GM12878 (cell line): ENCODE measurements at regions not wholly inside any gene's neighbourhood (a gene's known extent, or its start where the extent isn't known, plus 50 kb on each side); places are given as distances from the start of the nearest gene placed in this dataset.

ENCODE experiments used
- ATAC-seq: fragments of 200-7000 bp; cut with Tn5 transposase; 3 replicates; pipeline ENCODE4 v1.9.1; 2020; ENCODE audit warnings: mild to moderate bottlenecking, moderate library complexity
- BruUV-seq: library from RNA; stranded (reverse); fragments of 400-500 nt; replicated peaks from 2 replicates; lab custom pipeline; 2021; lab: Mats Ljungman, UMichigan
- CTCF ChIA-PET: fragments of 300-600 bp; sonication (Branson Sonifier 250); formaldehyde crosslinking; extraction: SDS; loops from one replicate; lab custom pipeline; 2021; ENCODE audit warnings: inconsistent platforms; lab: Yijun Ruan, JAX
- POLR2A ChIA-PET: fragments of 350-600 bp; formaldehyde crosslinking; extraction: SDS; loops from one replicate; lab custom pipeline; 2021; ENCODE audit warnings: inconsistent platforms; lab: Charles Lee
- RAD21 ChIA-PET: fragments of 300-600 bp; sonication (Branson Sonifier 250); formaldehyde crosslinking; loops from one replicate; lab custom pipeline; 2023; ENCODE audit warnings: antibody characterized with exemption; ENCODE audit not compliant: unreplicated experiment; lab: Charles Lee
- SMC1A ChIA-PET: fragments of 300-600 bp; sonication (Branson Sonifier 250); formaldehyde crosslinking; loops from one replicate; lab custom pipeline; 2023; ENCODE audit not compliant: unreplicated experiment, uncharacterized antibody; lab: Charles Lee
- DNase-seq: peaks from one replicate; pipeline ENCODE4 v3.0.0-alpha.2; 2011; ENCODE audit warnings: low read depth, low spot score
- FAIRE-seq: peaks from 3 replicates; lab custom pipeline; 2011; peaks lifted over from hg19 to GRCh38; lab: Jason Lieb, UNC
- H2AFZ ChIP-seq: 2 replicates; pipeline ENCODE4 v1.6.0; 2011; ENCODE audit warnings: low read depth, low read length, control low read depth; ENCODE audit not compliant: control insufficient read depth
- H3K27ac ChIP-seq: 2 replicates; pipeline ENCODE4 v1.5.1; 2011; ENCODE audit warnings: control low read depth; ENCODE audit not compliant: control insufficient read depth, insufficient read depth
- H3K27me3 ChIP-seq, 2 experiments: replicated peaks in 1 of 2; 2 replicates each; pipeline versions ENCODE4 v1.6.0 to v1.6.1; 2011; ENCODE audit warnings: low read length in 1 of 2; ENCODE audit not compliant: control insufficient read depth in 2 of 2, insufficient read depth in 2 of 2
- H3K36me3 ChIP-seq, 2 experiments: 2 replicates each; pipeline ENCODE4 v1.5.1; 2011; ENCODE audit warnings: low read length in 1 of 2; ENCODE audit not compliant: control insufficient read depth in 2 of 2, insufficient read depth in 2 of 2
- H3K4me1 ChIP-seq: 2 replicates; pipeline ENCODE4 v1.6.1; 2011; ENCODE audit warnings: mild to moderate bottlenecking, low read length, moderate library complexity, mixed read lengths; ENCODE audit not compliant: control insufficient read depth, insufficient read depth
- H3K4me2 ChIP-seq: 2 replicates; pipeline ENCODE4 v1.6.0; 2011; ENCODE audit warnings: control low read depth; ENCODE audit not compliant: control insufficient read depth, insufficient read depth
- H3K4me3 ChIP-seq: fragments of 200-600 bp; sonication (generic); 2 replicates; pipeline ENCODE4 v1.5.1; 2016
- H3K79me2 ChIP-seq: 2 replicates; pipeline ENCODE4 v1.6.0; 2011; ENCODE audit warnings: low read length; ENCODE audit not compliant: control insufficient read depth, insufficient read depth
- H3K9ac ChIP-seq: 2 replicates; pipeline ENCODE4 v1.8.0; 2011; ENCODE audit warnings: low read length, control low read depth, mixed read lengths; ENCODE audit not compliant: control insufficient read depth, insufficient read depth
- H3K9me3 ChIP-seq: replicated peaks from 3 replicates; pipeline ENCODE4 v1.5.1; 2011; ENCODE audit warnings: mild to moderate bottlenecking, low read length; ENCODE audit not compliant: control insufficient read depth, insufficient read depth
- H4K20me1 ChIP-seq: 2 replicates; pipeline ENCODE4 v1.6.0; 2011; ENCODE audit not compliant: control insufficient read depth, insufficient read depth
- ATF7 ChIP-seq: fragments of 450-650 bp; IDR thresholded peaks from 2 replicates; pipeline ENCODE4 v1.6.1; 2016; ENCODE audit warnings: low read depth, mild to moderate bottlenecking
- BACH1 ChIP-seq: fragments of 450-650 bp; IDR thresholded peaks from 2 replicates; pipeline ENCODE4 v1.6.1; 2017; ENCODE audit warnings: mild to moderate bottlenecking, borderline replicate concordance
- BRCA1 ChIP-seq: IDR thresholded peaks from 2 replicates; pipeline ENCODE4 v1.6.1; 2011; ENCODE audit warnings: low read depth, low read length, improper control_type of control experiment
- IRF4 ChIP-seq: IDR thresholded peaks from 2 replicates; pipeline ENCODE4 v1.6.1; 2011; ENCODE audit warnings: low read depth, low read length
- JUND ChIP-seq: IDR thresholded peaks from 2 replicates; pipeline ENCODE4 v1.6.1; 2012; ENCODE audit warnings: low read depth, mild to moderate bottlenecking, low read length, improper control_type of control experiment, moderate library complexity
- KDM1A ChIP-seq: fragments of 200-600 bp; sonication (generic); IDR thresholded peaks from 2 replicates; pipeline ENCODE4 v1.6.1; 2016; ENCODE audit warnings: borderline replicate concordance
- MYB ChIP-seq: fragments of 150-350 bp; IDR thresholded peaks from 2 replicates; pipeline ENCODE4 v1.6.1; 2014; ENCODE audit warnings: mild to moderate bottlenecking, low read depth, low read length, borderline replicate concordance
- MYC ChIP-seq: IDR thresholded peaks from 2 replicates; pipeline ENCODE4 v1.6.1; 2011; ENCODE audit warnings: mild to moderate bottlenecking, low read length, moderate library complexity, inconsistent platforms; ENCODE audit not compliant: insufficient read depth, insufficient replicate concordance, insufficient read length, severe bottlenecking
- POLR2AphosphoS5 ChIP-seq: IDR thresholded peaks from 2 replicates; pipeline ENCODE4 v1.6.1; 2011; ENCODE audit warnings: mild to moderate bottlenecking, low read length, inconsistent platforms
- SIX5 ChIP-seq: IDR thresholded peaks from 2 replicates; pipeline ENCODE4 v1.6.1; 2011; ENCODE audit warnings: mild to moderate bottlenecking, low read depth, low read length, moderate library complexity; ENCODE audit not compliant: severe bottlenecking
- SMARCA5 ChIP-seq: fragments of 450-650 bp; IDR thresholded peaks from 2 replicates; pipeline ENCODE4 v1.6.1; 2017; ENCODE audit warnings: mild to moderate bottlenecking
- SPI1 ChIP-seq: IDR thresholded peaks from 2 replicates; pipeline ENCODE4 v1.6.1; 2011; ENCODE audit warnings: low read depth, mild to moderate bottlenecking, low read length, moderate library complexity, borderline replicate concordance; ENCODE audit not compliant: insufficient read depth
- STAT1 ChIP-seq: fragments of 450-650 bp; conservative IDR thresholded peaks from 2 replicates; pipeline ENCODE4 v1.6.1; 2014; ENCODE audit warnings: antibody characterized with exemption, mild to moderate bottlenecking
- WGBS: methylation state at CpG from one replicate; pipeline ENCODE4 v1.1.6; 2016; ENCODE audit warnings: low lambda C conversion rate; ENCODE audit not compliant: insufficient replicate concordance, insufficient coverage; ENCODE audit errors: missing lambda C conversion rate; 5-methylcytosine and 5-hydroxymethylcytosine counted together
- in situ Hi-C: fragments of 300-500 bp; cut with MboI; formaldehyde crosslinking; loops from 9 replicates; pipeline ENCODE4 v1.14.3; 2018; ENCODE audit warnings: mixed read lengths
- intact Hi-C: fragments of 100-400 bp; cut with micrococcal nuclease; formaldehyde crosslinking; loops from one replicate; pipeline ENCODE4 v1.14.2; 2022; ENCODE audit not compliant: unreplicated experiment
- TF ChIP-seq, protein P1 (sequence below): fragments of 150-350 bp; IDR thresholded peaks from 2 replicates; pipeline ENCODE4 v1.6.1; 2014; ENCODE audit warnings: mild to moderate bottlenecking, low read depth, low read length
- TF ChIP-seq, protein P2 (sequence below): IDR thresholded peaks from 2 replicates; pipeline ENCODE4 v1.6.1; 2012; ENCODE audit warnings: low read depth, low read length, improper control_type of control experiment
- TF ChIP-seq, protein P3 (sequence below): fragments of 150-350 bp; IDR thresholded peaks from 2 replicates; pipeline ENCODE4 v1.6.1; 2016; ENCODE audit warnings: low read depth, low read length

DNA sequence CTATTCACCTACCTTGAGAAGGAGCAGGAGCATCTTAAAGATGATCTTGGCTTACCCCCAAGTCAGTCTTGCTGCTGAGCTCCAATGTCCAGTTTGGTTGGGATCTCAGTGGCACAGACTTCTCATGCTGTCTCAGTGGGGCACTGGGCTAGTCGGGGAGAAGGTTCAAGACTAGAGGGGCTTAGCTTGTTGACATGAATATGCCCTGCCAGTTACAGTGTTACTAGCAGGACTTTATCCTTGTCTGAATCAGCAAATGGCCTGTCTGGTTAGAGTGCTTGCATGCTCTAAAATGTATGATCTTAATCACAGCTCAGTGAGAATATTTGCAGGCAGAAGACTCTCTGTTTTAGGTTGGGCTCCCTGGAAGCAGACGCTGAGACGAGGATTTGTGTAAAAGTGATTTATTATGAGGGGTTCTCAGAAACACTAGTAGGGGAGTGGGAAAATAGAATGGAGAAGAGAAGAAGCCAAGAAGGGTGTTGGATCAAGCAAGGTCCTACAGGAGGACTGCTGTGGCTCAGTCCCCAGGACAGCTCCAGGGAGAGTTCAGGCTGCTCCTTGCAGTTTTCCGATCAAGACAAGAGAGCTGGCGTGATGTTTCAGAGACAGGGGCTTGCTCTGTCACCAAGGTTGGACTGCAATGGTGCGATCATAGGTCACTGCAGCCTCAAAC is 150.4 kb upstream of the HS3ST2 start (continued):
- TF ChIP-seq MYC (no peak), MYB (no peak), IRF4 (no peak)
- TF ChIP-seq, all 136 proteins: peak for 0

DNA sequence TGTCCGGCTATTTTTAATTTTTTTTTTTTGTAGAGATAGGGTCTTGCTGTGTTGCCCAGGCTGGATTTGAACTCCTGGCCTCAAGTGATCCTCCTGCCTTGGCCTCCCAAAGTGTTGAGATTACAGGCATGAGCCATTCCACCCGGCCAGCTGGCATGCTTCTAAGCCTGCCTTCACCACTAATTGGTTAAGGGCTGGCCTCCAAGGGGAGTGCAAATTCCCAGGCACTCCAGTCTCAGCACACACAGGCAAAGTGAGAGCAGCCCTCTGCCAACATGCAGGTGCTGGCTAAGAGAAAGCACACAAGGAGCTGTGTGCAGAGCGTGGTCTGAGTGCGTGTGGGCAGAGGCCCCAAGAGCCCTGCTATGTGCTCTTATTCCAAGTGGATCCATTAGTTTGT is 149.8 kb upstream of the HS3ST2 start:
- Histone ChIP-seq H3K79me2 (no peaks in the 10 kb centered on the region), H3K4me3 (no peak overlapping the region), H3K27me3 (0 out of 4 replicates have a peak, but pooled peaks cover 0 to 1% of the 10 kb centered on the region in 2 experiments), H3K9ac (no peak overlapping the region), H3K36me3 (no peaks in the 10 kb centered on the region), H3K27ac (no peak overlapping the region)
- intact Hi-C loops = no loop called here
- no TSS peak for BruUV-seq
- WGBS = 26% methylated on average over 4 of the region's 4 CpGs
- TF ChIP-seq, protein P1, sequence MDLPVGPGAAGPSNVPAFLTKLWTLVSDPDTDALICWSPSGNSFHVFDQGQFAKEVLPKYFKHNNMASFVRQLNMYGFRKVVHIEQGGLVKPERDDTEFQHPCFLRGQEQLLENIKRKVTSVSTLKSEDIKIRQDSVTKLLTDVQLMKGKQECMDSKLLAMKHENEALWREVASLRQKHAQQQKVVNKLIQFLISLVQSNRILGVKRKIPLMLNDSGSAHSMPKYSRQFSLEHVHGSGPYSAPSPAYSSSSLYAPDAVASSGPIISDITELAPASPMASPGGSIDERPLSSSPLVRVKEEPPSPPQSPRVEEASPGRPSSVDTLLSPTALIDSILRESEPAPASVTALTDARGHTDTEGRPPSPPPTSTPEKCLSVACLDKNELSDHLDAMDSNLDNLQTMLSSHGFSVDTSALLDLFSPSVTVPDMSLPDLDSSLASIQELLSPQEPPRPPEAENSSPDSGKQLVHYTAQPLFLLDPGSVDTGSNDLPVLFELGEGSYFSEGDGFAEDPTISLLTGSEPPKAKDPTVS = no peak
- TF ChIP-seq KDM1A = no peak
- TF ChIP-seq SIX5 = no peak
- no peak for TF ChIP-seq STAT1
- TF ChIP-seq SMARCA5 = no peak
- TF ChIP-seq POLR2AphosphoS5 = no peak
- TF ChIP-seq, protein P2, sequence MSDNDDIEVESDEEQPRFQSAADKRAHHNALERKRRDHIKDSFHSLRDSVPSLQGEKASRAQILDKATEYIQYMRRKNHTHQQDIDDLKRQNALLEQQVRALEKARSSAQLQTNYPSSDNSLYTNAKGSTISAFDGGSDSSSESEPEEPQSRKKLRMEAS = no peak
- TF ChIP-seq, protein P3, sequence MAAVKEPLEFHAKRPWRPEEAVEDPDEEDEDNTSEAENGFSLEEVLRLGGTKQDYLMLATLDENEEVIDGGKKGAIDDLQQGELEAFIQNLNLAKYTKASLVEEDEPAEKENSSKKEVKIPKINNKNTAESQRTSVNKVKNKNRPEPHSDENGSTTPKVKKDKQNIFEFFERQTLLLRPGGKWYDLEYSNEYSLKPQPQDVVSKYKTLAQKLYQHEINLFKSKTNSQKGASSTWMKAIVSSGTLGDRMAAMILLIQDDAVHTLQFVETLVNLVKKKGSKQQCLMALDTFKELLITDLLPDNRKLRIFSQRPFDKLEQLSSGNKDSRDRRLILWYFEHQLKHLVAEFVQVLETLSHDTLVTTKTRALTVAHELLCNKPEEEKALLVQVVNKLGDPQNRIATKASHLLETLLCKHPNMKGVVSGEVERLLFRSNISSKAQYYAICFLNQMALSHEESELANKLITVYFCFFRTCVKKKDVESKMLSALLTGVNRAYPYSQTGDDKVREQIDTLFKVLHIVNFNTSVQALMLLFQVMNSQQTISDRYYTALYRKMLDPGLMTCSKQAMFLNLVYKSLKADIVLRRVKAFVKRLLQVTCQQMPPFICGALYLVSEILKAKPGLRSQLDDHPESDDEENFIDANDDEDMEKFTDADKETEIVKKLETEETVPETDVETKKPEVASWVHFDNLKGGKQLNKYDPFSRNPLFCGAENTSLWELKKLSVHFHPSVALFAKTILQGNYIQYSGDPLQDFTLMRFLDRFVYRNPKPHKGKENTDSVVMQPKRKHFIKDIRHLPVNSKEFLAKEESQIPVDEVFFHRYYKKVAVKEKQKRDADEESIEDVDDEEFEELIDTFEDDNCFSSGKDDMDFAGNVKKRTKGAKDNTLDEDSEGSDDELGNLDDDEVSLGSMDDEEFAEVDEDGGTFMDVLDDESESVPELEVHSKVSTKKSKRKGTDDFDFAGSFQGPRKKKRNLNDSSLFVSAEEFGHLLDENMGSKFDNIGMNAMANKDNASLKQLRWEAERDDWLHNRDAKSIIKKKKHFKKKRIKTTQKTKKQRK = no peak
- no peak for TF ChIP-seq BACH1
- no peak for TF ChIP-seq ATF7
- no peak for TF ChIP-seq BRCA1
- TF ChIP-seq SPI1 = no peak
- no peak for TF ChIP-seq JUND
- TF ChIP-seq, all 136 proteins: peak for 0
- ATAC-seq (no peak), DNase-seq (no peak), FAIRE-seq (no peak)
- Histone ChIP-seq H3K4me1 (no peaks in the 10 kb centered on the region), H3K9me3 (no peaks in the 10 kb centered on the region), H4K20me1 (no peaks in the 10 kb centered on the region), H2AFZ (no peak overlapping the region), H3K4me2 (no peak overlapping the region)
- RAD21 ChIA-PET = no interaction called here
- in situ Hi-C loops = no loop called here
- SMC1A ChIA-PET = no interaction called here
- CTCF ChIA-PET = interaction anchor here (0.6 kb wide), 1 partner anchor 1508 kb away, joined by 3 read pairs; no protein-coding TSS in a partner anchor
- POLR2A ChIA-PET = no interaction called here
